Neural progenitor cell (in vitro differentiated cells): ENCODE measurements at regions not wholly inside any gene's neighbourhood (a gene's known extent, or its start where the extent isn't known, plus 50 kb on each side); places are given as distances from the start of the nearest gene placed in this dataset.

Source experiments
- EZH2 ChIP-seq: fragments of 200-600 bp; sonication (generic); IDR thresholded peaks from 2 replicates; pipeline ENCODE4 v1.6.1; 2017; ENCODE audit warnings: antibody characterized with exemption, mild to moderate bottlenecking, moderate library complexity
- TF ChIP-seq, protein P1 (sequence below): fragments of 200-600 bp; sonication (generic); IDR thresholded peaks from 2 replicates; pipeline ENCODE4 v1.5.1; 2017; ENCODE audit warnings: antibody characterized with exemption, mild to moderate bottlenecking

DNA sequence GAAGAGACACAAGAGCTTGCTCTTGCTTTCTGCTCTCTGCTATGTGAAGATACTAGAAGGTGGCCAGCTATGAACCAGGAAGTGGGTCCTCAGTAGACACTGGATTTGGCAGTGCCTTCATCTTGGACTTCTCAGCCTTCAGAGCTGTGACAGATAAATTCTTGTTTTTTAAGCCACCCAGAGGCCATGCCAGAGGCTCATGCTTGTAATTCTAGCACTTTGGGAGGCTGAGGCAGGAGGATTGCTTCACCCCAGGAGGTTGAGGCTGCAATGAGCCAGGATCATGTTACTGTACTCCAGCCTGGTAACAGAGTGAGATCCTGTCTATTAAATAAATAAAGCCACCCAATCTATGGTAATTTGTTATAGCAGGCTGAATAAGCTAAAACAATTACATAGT lies 185.5 kb upstream of the SALL4 start:
- TF ChIP-seq, protein P1, sequence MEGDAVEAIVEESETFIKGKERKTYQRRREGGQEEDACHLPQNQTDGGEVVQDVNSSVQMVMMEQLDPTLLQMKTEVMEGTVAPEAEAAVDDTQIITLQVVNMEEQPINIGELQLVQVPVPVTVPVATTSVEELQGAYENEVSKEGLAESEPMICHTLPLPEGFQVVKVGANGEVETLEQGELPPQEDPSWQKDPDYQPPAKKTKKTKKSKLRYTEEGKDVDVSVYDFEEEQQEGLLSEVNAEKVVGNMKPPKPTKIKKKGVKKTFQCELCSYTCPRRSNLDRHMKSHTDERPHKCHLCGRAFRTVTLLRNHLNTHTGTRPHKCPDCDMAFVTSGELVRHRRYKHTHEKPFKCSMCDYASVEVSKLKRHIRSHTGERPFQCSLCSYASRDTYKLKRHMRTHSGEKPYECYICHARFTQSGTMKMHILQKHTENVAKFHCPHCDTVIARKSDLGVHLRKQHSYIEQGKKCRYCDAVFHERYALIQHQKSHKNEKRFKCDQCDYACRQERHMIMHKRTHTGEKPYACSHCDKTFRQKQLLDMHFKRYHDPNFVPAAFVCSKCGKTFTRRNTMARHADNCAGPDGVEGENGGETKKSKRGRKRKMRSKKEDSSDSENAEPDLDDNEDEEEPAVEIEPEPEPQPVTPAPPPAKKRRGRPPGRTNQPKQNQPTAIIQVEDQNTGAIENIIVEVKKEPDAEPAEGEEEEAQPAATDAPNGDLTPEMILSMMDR, result no peak
- TF ChIP-seq EZH2, result no peak
